OCI-LY3 (cell line): ENCODE measurements at regions not wholly inside any gene's neighbourhood (a gene's known extent, or its start where the extent isn't known, plus 50 kb on each side); places are given as distances from the start of the nearest gene placed in this dataset.

Experiments used
- H2AFZ ChIP-seq: fragments of 200-600, 300-600 bp; shearing (Covaris generic); 2 replicates; pipeline ENCODE4 v1.6.0; 2014; ENCODE audit warnings: antibody characterized with exemption, low read depth, low read length
- H3K27ac ChIP-seq: fragments of 200-600, 300-600 bp; sonication (generic); 2 replicates; pipeline ENCODE4 v1.5.1; 2014; ENCODE audit warnings: mild to moderate bottlenecking, low read length, moderate library complexity, mixed read lengths
- H3K27me3 ChIP-seq: fragments of 200-600, 300-600 bp; sonication (generic); 2 replicates; pipeline ENCODE4 v1.6.1; 2014; ENCODE audit warnings: low read depth, low read length, mixed read lengths
- H3K36me3 ChIP-seq: fragments of 200-600, 300-600 bp; sonication (generic); replicated peaks from 2 replicates; pipeline ENCODE3; 2014; ENCODE audit warnings: low read depth, low read length, mixed read lengths
- H3K4me1 ChIP-seq: fragments of 300-600, 200-600 bp; sonication (generic); 2 replicates; pipeline ENCODE4 v1.6.1; 2014; ENCODE audit warnings: low read length, mixed read lengths
- H3K4me2 ChIP-seq: fragments of 200-600, 300-600 bp; sonication (generic); 2 replicates; pipeline ENCODE4 v1.6.1; 2014; ENCODE audit warnings: low read length, mixed read lengths
- H3K4me3 ChIP-seq: fragments of 300-600, 200-600 bp; sonication (generic); 2 replicates; pipeline ENCODE4 v1.5.1; 2014; ENCODE audit warnings: antibody characterized with exemption, mild to moderate bottlenecking, low read length, moderate library complexity
- H3K79me2 ChIP-seq: fragments of 300-600, 200-600 bp; shearing (Covaris generic); 2 replicates; pipeline ENCODE4 v1.6.1; 2014; ENCODE audit warnings: mild to moderate bottlenecking, low read length, mixed read lengths
- H3K9ac ChIP-seq: fragments of 300-600, 200-600 bp; shearing (Covaris generic); 2 replicates; pipeline ENCODE4 v1.6.0; 2014; ENCODE audit warnings: mild to moderate bottlenecking, low read length, moderate library complexity
- H3K9me3 ChIP-seq: fragments of 200-600, 300-600 bp; shearing (Covaris generic); 2 replicates; pipeline ENCODE4 v1.6.1; 2014; ENCODE audit warnings: low read length, mixed read lengths; ENCODE audit not compliant: insufficient read depth
- H4K20me1 ChIP-seq: fragments of 200-600, 300-600 bp; sonication (generic); 2 replicates; pipeline ENCODE4 v1.6.1; 2016; ENCODE audit warnings: low read length, mixed read lengths; ENCODE audit not compliant: insufficient read depth
- CTCF ChIP-seq: fragments of 200-600, 300-600 bp; sonication (generic); IDR thresholded peaks from 2 replicates; pipeline ENCODE4 v1.5.1; 2014; ENCODE audit warnings: antibody characterized with exemption, low read length, low read depth
- EZH2phosphoT487 ChIP-seq: fragments of 200-600 bp; shearing (Covaris generic); IDR thresholded peaks from 2 replicates; pipeline ENCODE4 v1.6.1; 2018; ENCODE audit warnings: antibody characterized with exemption, mixed run types, low read depth

- no peak for TF ChIP-seq EZH2phosphoT487
- TF ChIP-seq CTCF: no peak
- H3K4me3 ChIP-seq: no peak overlapping the region
- H4K20me1 ChIP-seq: no peaks in the 10 kb centered on the region
- H3K9me3 ChIP-seq: no peaks in the 10 kb centered on the region
- no peaks in the 10 kb centered on the region for H3K36me3 ChIP-seq
- no peaks in the 10 kb centered on the region for H3K4me1 ChIP-seq
- no peak overlapping the region for H3K9ac ChIP-seq
- peaks cover 8% of the 10 kb centered on the region; the same call in 1 of the 2 replicates for H3K27me3 ChIP-seq
- H3K79me2 ChIP-seq: no peaks in the 10 kb centered on the region
- H2AFZ ChIP-seq: no peak overlapping the region
- H3K27ac ChIP-seq: no peak overlapping the region
- H3K4me2 ChIP-seq: no peak overlapping the region
Measured at GRCh38 chr4:52368895-52369294, 290.2 kb downstream of the USP46 start.

GRCh38 chr4:52369649-52370048 is 289.5 kb downstream of the USP46 start:
- TF ChIP-seq EZH2phosphoT487 (no peak), CTCF (no peak)
- Histone ChIP-seq H3K27me3 (peaks cover 8% of the 10 kb centered on the region; the same call in 1 of the 2 replicates), H3K27ac (no peak overlapping the region), H3K79me2 (no peaks in the 10 kb centered on the region), H3K36me3 (no peaks in the 10 kb centered on the region), H3K4me1 (no peaks in the 10 kb centered on the region), H3K9me3 (no peaks in the 10 kb centered on the region), H3K4me3 (no peak overlapping the region), H3K9ac (no peak overlapping the region), H2AFZ (no peak overlapping the region), H3K4me2 (no peak overlapping the region), H4K20me1 (no peaks in the 10 kb centered on the region)

- Histone ChIP-seq H3K4me1 (no peaks in the 10 kb centered on the region), H3K9ac (no peak overlapping the region), H3K4me2 (no peak overlapping the region), H3K27ac (no peak overlapping the region), H2AFZ (no peak overlapping the region), H3K9me3 (no peaks in the 10 kb centered on the region), H3K27me3 (peaks cover 8% of the 10 kb centered on the region; the same call in 1 of the 2 replicates), H3K36me3 (no peaks in the 10 kb centered on the region), H3K4me3 (no peak overlapping the region), H4K20me1 (no peaks in the 10 kb centered on the region), H3K79me2 (no peaks in the 10 kb centered on the region)
- TF ChIP-seq CTCF (no peak), EZH2phosphoT487 (no peak)
Measured at GRCh38 chr4:52370576-52370975, 288.5 kb downstream of the USP46 start.

GRCh38 chr4:52371841-52372240 is 287.3 kb downstream of the USP46 start:
- Histone ChIP-seq H4K20me1 (no peaks in the 10 kb centered on the region), H3K4me1 (no peaks in the 10 kb centered on the region), H3K4me2 (no peak overlapping the region), H3K36me3 (no peaks in the 10 kb centered on the region), H3K4me3 (no peak overlapping the region), H2AFZ (no peak overlapping the region), H3K9ac (no peak overlapping the region), H3K79me2 (no peaks in the 10 kb centered on the region), H3K9me3 (no peaks in the 10 kb centered on the region), H3K27ac (no peak overlapping the region), H3K27me3 (peaks cover 8% of the 10 kb centered on the region; the same call in 1 of the 2 replicates)
- TF ChIP-seq CTCF (no peak), EZH2phosphoT487 (no peak)
